Glomerular visceral epithelial cell (primary cell): ENCODE measurements at regions not wholly inside any gene's neighbourhood (a gene's known extent, or its start where the extent isn't known, plus 50 kb on each side); places are given as distances from the start of the nearest gene placed in this dataset.

Source experiments
- DNase-seq: peaks from one replicate; pipeline ENCODE4 v3.0.0-alpha.2; 2016; ENCODE audit errors: extremely low spot score

- DNase-seq: no peak
These were observed 59.9 kb upstream of the GPR6 start for GRCh38 chr6:109918227-109918626.

- no peak for DNase-seq
These were observed 57.2 kb upstream of the GPR6 start for GRCh38 chr6:109920911-109921310.

GRCh38 chr6:109922851-109923250, 55.3 kb upstream of the GPR6 start:
- no peak for DNase-seq

- no peak for DNase-seq
These were observed 53.0 kb upstream of the GPR6 start for GRCh38 chr6:109925075-109925474.

GRCh38 chr6:109927052-109927451, 51.1 kb upstream of the GPR6 start:
- DNase-seq: no peak
